ENCODE measurements at regions not wholly inside any gene's neighbourhood (a gene's known extent, or its start where the extent isn't known, plus 50 kb on each side); places are given as distances from the start of the nearest gene placed in this dataset.

DNA sequence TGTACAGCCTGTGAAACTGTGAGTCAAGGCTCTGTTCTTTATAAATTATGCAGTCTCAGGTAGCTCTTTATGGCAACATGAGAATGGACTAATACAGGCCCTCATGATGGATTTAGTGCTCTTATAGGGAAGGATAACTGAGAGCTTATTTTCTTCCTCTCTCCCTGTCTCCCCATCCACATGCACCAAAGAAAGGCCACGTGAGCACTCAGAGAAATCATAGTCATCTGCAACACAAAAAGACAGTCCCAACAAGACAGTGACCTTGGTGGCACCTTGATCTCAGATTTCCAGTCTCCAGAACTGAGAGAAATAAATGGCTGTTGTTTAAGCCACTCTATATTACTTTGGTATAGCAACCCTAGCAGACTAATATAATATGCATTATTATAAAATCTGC is 2133.6 kb upstream of the ACO1 start:
- no peak for TF ChIP-seq CTCF (IDR thresholded peaks at IDR 0.05; ENCODE audit: low read length)
- no peak for TF ChIP-seq EZH2phosphoT487 (IDR thresholded peaks at IDR 0.05; ENCODE audit: low read length)
- TF ChIP-seq EZH2 (optimal IDR thresholded peaks at IDR 0.05; ENCODE audit: low read depth, low read length): no peak
